ENCODE measurements at regions not wholly inside any gene's neighbourhood (a gene's known extent, or its start where the extent isn't known, plus 50 kb on each side); places are given as distances from the start of the nearest gene placed in this dataset.

GRCh38 chr13:106635616-106636015 lies 67.7 kb upstream of the ARGLU1 start:
- CTCF ChIA-PET, result interaction anchor here (2.0 to 3.0 kb wide), 2 partner anchors 11 to 15 kb away, joined by 5 to 12 read pairs; no protein-coding TSS in a partner anchor
- TF ChIP-seq CTCF (IDR thresholded peaks at IDR 0.05) (no peak), SIN3A (IDR thresholded peaks at IDR 0.05; ENCODE audit: borderline replicate concordance, low read depth, low read length) (no peak), EZH2phosphoT487 (IDR thresholded peaks at IDR 0.05; ENCODE audit: borderline replicate concordance, low read depth) (no peak), FOXJ3 (CRISPR knock-in tag; IDR thresholded peaks at IDR 0.05) (no peak), ZBTB33 (IDR thresholded peaks at IDR 0.05; ENCODE audit: borderline replicate concordance, low read depth) (no peak), NFIC (IDR thresholded peaks at IDR 0.05; ENCODE audit: borderline replicate concordance) (no peak), TEAD4 (IDR thresholded peaks at IDR 0.05; ENCODE audit: borderline replicate concordance, insufficient read depth) (no peak), RAD21 (IDR thresholded peaks at IDR 0.05; ENCODE audit: low read length) (no peak), YY1 (IDR thresholded peaks at IDR 0.05; ENCODE audit: low read depth) (no peak), SMC3 (IDR thresholded peaks at IDR 0.05; ENCODE audit: low read depth, low read length) (no peak), MEF2A (IDR thresholded peaks at IDR 0.05; ENCODE audit: borderline replicate concordance, low read depth) (no peak), GABPA (IDR thresholded peaks at IDR 0.05; ENCODE audit: low read depth) (no peak), USF2 (IDR thresholded peaks at IDR 0.05; ENCODE audit: borderline replicate concordance, low read depth, low read length) (no peak), TCF12 (IDR thresholded peaks at IDR 0.05) (no peak), FOXM1 (IDR thresholded peaks at IDR 0.05; ENCODE audit: low read depth) (no peak), IRF3 (IDR thresholded peaks at IDR 0.05; ENCODE audit: low read depth, low read length) (no peak), POLR2AphosphoS5 (IDR thresholded peaks at IDR 0.05; ENCODE audit: low read depth, low read length) (no peak), MXI1 (IDR thresholded peaks at IDR 0.05; ENCODE audit: low read depth, low read length) (no peak), RCOR1 (IDR thresholded peaks at IDR 0.05; ENCODE audit: low read length) (no peak), TAF1 (IDR thresholded peaks at IDR 0.05; ENCODE audit: borderline replicate concordance, low read depth, low read length) (no peak)
- WGBS (ENCODE audit: low lambda C conversion rate), result 33% methylated on average over 8 of the region's 9 CpGs

More at GRCh38 chr13:106635616-106636015, 67.7 kb upstream of the ARGLU1 start:
- H3K9ac ChIP-seq, result no peak overlapping the region
- no peak overlapping the region for H3K4me3 ChIP-seq (ENCODE audit: low read depth in 2 of 2, low read length in 1 of 2)
- no peaks in the 10 kb centered on the region for H3K9me3 ChIP-seq
- H3K27me3 ChIP-seq (ENCODE audit: insufficient read depth), result no peaks in the 10 kb centered on the region
- no peak overlapping the region for H3K27ac ChIP-seq (ENCODE audit: low read depth in 2 of 2, low read length in 1 of 2)
- no peaks in the 10 kb centered on the region for H4K20me1 ChIP-seq (ENCODE audit: insufficient read depth)
- no peaks in the 10 kb centered on the region for H3K36me3 ChIP-seq (replicated peaks in 1 of 2; ENCODE audit: control insufficient read depth in 1 of 2, insufficient read depth in 2 of 2, low read length in 1 of 2)
- H3K79me2 ChIP-seq (ENCODE audit: insufficient read depth), result no peaks in the 10 kb centered on the region
- no peak overlapping the region for H2AFZ ChIP-seq (ENCODE audit: low read depth)
- DNase-seq, result no peak
- POLR2A ChIA-PET, result no interaction called here
- H3K4me2 ChIP-seq, result no peak overlapping the region
- H3K4me1 ChIP-seq (ENCODE audit: control insufficient read depth in 1 of 2, insufficient read depth in 2 of 2, low read depth in 1 of 2, low read length in 1 of 2), result no peaks in the 10 kb centered on the region; a peak in 1 of 4 replicates
- H3F3A ChIP-seq (replicated peaks; ENCODE audit: insufficient read depth), result no peaks in the 10 kb centered on the region
- no peaks in the 10 kb centered on the region for H3K9me2 ChIP-seq
